ENCODE measurements at regions not wholly inside any gene's neighbourhood (a gene's known extent, or its start where the extent isn't known, plus 50 kb on each side); places are given as distances from the start of the nearest gene placed in this dataset.

GRCh38 chr12:24759155-24759554, 189.7 kb downstream of the BCAT1 start:
- DNase-seq, result peak in 1 of 2 donors; percentile 36

GRCh38 chr12:24756479-24757024, 192.3 kb downstream of the BCAT1 start:
- DNase-seq, result no peak

GRCh38 chr12:24754690-24755638, 193.9 kb downstream of the BCAT1 start:
- DNase-seq, result no peak

- DNase-seq, result no peak
These were observed 196.0 kb downstream of the BCAT1 start for GRCh38 chr12:24752763-24753462.

GRCh38 chr12:24751181-24751580, 197.7 kb downstream of the BCAT1 start:
- no peak for DNase-seq

DNA sequence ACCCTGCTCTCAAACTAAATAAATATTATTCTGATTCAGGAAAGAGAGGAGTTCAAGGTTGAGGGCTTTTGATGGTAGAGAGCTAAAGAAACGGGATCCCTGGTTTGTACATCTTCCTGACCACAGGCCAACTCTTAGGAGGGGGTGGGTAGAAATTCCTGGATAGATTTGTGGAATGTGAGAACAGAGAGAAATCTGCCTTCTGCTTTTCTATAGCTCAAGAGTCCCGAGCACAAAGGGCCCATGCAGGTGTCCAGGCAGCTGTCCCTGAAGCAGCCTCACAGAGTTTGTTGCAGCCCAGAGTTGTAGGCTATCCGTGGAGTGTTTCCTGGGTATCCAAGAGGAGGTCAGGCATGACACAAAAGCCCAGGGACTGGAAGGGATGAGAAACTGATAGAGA, 198.6 kb downstream of the BCAT1 start:
- DNase-seq, result no peak

DNA sequence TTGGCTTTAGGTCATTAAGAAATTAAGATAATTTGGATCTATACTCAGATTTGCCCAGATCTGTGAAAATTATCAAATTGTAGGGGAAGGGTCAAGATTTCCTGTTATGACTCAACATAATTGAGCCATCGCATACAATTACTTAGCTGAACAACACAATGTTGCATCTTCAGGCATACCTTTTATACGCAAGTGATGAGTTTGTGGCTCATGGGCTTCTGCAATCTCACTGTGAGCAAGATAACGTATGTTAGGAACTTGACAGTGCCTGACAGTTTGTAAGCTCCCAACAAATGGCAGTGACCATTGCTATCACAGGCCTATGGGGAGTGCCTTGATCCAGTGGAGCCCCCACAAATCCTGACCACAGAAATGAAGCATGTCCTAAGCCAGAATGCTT, 199.7 kb downstream of the BCAT1 start:
- DNase-seq, result no peak

DNA sequence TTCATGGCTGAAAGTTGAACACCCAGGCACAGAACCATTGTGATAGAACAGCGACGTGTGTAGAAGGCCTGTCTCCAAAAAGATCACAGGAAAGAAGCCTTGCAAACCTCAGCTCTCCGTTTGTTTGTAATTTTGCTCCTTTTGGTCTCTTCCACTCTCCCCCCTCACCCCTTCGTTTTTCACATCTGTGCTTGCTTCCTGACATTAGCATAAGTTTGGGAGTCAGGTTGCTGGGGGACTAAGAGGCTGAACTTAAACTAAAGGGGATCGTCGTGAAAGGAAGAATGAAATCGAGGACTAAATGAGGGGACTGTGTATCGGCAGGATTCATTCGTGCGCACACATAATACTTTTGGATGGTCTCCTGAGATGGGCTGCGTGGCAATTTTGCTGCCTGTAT, 200.6 kb downstream of the BCAT1 start:
- no peak for DNase-seq

DNA sequence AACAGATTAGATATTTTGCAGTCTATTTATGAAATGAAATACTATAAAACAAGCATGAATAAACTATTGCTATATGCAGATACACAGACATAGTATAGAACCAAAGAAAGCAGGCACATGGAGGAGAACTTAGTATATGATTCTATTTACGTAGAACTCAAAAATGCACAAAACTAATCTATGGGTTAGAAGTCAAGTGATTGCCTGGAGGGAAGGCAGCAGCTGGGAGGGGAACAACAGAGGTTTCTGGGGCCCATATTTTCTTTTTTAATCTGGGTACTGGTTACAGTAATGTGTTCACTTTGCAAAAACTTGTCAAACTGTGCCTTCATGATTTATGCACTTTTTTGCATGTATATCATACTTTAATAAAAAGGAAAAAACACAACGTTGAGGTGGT, 202.0 kb downstream of the BCAT1 start:
- no peak for DNase-seq

GRCh38 chr12:24746006-24746671, 202.8 kb downstream of the BCAT1 start:
- no peak for DNase-seq

- no peak for DNase-seq
These were observed 204.7 kb downstream of the BCAT1 start for GRCh38 chr12:24743941-24744793.

- peak; percentile 87 to 89 for DNase-seq
These were observed 206.5 kb downstream of the BCAT1 start for GRCh38 chr12:24742378-24742777.

- no peak for DNase-seq
These were observed 207.7 kb downstream of the BCAT1 start for GRCh38 chr12:24741216-24741615.

DNA sequence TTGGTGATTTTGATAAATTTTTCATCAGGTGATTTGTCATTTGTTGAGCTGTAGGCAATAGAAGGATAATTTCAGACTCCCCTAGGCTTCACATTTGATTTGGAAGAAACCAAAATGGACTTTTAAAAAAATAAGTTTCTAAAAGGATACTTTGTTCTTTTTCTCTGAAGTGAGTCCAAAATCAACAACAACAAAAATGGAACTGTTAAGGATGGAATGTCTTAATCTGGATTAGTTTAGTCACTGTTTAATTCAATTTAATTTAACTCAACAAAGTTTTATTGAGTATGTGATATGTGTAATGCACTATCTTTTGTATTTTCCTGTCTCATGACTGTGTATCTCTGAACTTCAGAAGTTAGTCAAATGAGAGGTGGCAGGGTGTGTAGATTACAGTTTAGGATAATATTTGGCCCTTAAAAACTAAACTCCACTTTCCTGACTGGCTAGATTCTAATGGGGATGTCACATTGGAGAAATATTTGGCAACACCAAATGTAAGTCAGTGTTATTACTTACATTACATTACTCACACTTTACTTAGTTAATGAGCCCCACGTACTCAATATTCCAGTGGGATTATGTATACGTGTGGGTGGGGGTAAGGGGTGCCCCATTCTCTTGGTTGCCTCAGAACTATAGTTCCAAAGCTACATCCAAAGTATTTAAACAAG, 209.7 kb downstream of the BCAT1 start:
- no peak for DNase-seq

DNA sequence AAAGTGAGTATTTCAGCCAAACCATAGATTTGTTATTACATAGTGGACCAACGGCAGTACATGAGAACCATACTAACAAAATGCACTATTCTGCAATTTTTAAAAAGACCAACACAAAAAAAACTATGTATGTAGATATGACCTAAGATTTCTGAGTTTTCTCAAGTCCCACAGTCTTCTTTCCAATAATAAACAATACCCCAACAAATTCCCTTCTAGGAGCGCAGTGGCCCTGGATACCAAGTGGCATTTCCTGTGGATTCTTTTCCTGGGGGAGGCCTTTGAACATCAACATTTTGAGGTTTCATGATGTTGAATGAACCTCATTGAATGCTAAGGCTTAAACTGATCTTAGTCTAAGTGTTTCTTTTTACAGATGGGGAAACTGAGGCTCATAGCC, 210.5 kb downstream of the BCAT1 start:
- no peak for DNase-seq

DNA sequence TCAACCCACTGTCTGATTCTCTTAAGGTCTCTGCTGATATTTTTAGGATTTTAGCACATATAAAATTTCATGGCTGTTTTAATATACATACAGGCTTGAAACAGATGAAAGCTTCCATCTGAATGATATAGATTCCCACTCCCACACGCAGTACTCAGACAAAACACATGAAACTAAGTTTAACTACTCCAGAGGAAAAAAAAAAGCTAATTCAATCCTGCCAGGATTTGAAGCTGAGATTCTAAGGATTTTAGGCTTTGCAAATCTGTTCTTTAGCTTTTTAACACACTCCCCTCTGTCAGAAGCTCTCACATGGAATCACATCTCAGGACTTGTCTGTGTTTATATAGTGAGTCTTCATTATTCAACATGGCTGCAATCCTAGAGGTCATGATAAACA, 217.3 kb downstream of the BCAT1 start:
- no peak for DNase-seq

GRCh38 chr12:24730489-24730896, 218.4 kb downstream of the BCAT1 start:
- DNase-seq, result no peak

DNA sequence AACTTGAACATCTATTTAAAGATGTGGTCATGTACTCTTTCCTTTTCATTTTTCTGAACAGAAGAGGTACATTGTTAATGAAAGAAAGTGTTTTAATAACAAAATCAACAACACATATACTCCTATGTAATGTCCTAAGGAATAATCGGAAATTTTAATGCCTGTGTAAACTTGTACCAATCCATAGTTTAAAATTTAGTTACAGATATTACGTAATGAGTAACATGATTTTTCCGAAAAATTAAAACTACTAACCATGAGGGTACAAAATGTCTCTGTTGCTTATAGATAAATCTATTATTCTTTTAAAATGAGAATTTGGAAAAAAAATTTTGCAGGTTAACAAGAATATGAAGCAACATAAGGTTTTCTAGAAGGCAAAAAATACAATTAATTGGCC, 220.1 kb downstream of the BCAT1 start:
- DNase-seq, result no peak

- peak; percentile 42 to 46 for DNase-seq
These were observed 220.5 kb downstream of the BCAT1 start for GRCh38 chr12:24728366-24728765.

DNA sequence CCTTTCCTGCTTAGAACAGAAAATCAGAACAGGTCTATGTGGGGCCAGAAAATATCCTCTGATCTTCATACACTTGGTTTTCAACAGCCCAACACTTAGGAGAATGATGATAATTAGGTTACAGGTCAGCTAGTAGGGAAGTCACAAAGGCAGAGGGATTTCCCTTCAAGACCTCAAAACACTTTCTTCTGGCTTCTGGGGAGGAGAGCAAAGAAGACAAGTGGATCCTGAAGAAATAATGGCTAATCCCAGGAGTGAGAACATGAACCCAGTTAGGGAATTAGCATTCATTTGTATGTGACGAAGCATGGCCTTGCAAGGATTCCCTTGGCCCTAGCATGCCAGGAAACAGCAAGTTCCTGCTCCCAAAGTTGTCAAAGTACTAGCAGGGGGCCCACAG, 223.3 kb downstream of the BCAT1 start:
- DNase-seq, result peak in 1 of 2 donors; percentile 18

GRCh38 chr12:24724814-24725213, 224.1 kb downstream of the BCAT1 start:
- DNase-seq, result no peak
